HG03196 (cell line): ENCODE measurements at regions not wholly inside any gene's neighbourhood (a gene's known extent, or its start where the extent isn't known, plus 50 kb on each side); places are given as distances from the start of the nearest gene placed in this dataset.

ENCODE experiments used
- ATAC-seq: cut with Tn5 transposase; IDR thresholded peaks from one replicate; pipeline ENCODE4 v1.9.1; 2021; ENCODE audit not compliant: unreplicated experiment

DNA sequence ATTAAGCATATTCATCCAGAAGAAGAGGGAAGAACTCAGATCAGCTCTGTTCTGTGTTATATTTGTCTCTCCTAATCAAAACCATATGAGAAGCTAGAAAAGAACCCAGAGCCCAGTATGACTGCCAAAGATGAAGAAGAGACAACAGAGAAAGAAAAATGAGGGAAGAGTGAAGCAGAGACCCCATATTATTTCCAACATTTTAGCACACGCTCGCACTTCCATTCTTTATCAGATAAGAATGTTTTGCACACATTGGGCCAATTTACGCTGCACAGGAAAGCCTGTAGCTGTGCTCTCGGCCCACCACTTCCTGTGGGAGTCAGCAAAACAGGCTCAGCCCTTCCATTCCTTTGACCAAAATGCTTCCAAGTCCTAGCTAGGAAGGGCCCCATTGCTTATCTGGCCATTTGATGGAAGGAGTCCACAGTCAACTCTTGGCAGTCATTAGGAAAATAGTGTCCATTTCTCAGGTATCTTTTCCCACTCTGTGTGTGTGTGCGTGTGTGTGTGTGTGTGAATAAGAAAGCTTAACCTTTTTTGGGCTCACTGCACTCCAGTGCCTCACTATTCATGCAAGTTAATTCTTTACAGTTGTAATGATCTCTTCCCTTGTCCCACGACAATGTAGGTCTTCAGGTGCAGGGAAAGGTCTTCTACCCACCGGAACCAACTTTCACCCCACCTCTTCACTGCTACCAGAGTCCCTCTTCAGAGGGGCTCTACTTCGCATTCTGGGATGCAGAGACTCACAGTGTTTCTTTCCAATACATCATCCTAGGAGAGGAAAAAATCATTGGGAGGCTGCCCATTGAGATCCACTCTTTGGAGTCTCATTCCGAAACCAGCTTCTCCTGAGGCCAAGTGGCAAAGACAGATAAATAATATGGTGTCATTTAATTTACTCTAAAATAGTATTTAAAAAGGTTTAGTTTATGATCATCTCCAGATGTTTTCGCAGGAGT, 237.5 kb downstream of the COG6 start:
- no peak for ATAC-seq

DNA sequence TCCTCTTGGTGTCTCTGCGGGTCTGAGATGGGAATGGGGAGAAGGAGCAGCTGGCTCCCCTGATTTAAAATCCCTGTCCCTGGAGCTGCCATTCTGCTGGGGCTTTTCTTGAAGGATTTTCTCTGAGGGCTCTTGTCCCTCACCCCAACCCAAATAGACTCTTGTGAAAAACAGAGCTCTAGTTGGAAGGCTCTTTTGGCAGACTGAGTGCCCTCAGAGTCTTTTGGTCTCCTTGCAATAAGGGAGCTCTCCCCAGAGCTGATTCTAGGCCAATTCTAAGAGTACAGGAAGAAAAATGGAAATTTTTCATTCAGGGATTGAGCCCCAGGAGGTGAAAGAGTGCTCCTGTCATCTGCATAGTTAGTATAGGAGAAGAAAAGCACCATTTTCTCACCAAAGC, 238.3 kb downstream of the COG6 start:
- no peak for ATAC-seq

DNA sequence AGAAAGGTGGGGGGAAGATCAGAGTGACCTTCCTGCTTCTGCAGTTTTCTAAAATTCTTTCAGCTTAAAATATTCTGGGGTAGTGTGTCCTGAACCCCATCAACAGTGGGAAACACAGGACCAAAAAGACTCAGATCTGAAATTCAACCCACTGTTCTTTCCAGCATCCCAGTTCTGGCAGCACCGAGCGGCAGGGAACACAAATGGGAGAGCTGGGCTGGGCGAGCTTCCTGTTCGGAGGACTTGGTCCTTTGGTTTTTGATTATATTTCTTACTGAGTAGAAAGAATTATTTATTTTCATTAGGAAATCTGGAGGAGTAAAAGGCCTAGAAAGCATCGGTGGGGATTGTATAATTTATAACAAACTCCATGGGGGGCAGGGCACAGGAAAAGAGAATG, 239.1 kb downstream of the COG6 start:
- no peak for ATAC-seq

DNA sequence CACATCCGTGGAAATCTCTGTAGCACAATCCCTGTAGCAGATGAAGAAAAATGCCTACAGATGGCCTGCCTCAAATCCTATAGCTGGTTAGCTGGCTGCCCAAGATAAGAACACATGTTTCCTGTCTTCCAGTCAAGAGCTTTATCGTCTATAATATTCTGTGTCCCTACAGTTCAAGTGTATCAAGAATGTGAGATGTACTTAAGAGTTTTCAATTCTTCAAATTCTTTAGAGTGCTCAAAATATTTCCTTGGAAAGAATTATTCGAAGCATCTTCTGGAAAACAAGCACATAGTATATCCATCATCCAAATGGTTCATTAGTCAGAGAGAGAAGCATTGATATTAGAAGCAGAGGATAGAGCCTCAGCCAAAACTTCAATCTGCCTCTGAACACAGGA, 239.8 kb downstream of the COG6 start:
- no peak for ATAC-seq

DNA sequence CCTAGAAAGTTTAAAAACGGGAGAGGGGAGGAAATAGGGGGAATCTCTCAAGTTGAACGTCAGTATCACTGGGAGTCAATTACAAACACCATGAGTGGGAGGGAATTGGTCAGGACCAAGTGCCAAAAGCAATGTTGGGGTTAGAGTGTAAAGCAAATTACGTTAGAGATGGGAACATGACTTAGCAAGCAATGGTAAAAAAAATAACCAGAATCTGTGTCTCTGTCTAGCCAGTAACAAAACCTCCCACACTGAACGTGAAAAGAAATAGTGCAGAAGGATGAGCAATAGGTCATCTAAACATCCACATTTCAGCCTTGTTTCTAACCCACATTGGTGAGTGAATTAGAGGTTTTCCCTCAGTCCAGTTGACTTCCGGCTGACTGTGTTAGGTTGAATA, 242.2 kb downstream of the COG6 start:
- ATAC-seq, result no peak

DNA sequence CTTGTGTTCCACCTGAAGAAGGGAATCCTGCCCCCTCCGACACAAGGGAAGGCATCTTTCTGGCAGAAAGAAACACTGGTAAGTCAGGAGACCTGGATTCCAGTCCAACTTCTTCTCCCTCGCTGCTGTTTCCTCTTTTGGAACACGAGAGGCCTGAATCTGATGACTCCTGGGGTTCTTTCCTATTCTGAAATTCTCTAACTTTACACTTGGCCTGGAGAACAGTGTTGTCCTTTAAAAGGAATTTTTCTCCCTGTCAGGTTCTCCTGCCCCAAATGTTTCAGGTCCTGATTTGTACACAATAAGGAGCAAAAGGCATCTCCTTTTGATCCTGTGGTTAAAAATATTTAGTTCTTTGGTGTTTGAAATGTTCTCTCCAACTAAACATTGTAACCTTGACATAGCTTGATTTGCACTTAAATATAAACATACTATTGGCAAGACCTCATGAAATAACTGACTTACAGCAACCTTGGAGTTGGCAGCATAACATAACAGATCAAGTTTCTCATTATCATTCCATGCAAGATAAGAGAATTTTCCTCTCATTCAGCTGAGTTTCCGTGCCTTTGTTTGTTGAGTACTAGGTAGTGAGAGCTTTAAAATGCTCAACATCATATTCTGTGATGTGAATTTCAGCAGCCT, 244.8 kb downstream of the COG6 start:
- no peak for ATAC-seq

DNA sequence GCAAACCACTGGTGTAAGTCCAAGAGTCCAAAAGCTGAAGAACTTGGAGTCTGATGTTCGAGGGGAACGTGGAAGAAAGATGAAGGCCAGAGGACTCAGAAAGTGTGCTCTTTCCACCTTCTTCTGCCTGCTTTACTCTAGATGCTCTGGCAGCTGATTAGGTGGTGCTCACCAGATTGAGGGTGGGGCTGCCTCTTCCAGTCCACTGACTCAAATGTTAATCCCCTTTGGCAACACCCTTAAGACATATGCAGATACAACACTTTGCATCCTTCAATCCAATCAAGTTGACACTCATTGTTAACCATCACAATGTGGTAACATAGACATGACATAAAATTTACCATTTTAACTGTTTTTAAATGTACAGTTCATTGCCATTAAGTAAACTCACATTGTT, 249.5 kb downstream of the COG6 start:
- no peak for ATAC-seq

DNA sequence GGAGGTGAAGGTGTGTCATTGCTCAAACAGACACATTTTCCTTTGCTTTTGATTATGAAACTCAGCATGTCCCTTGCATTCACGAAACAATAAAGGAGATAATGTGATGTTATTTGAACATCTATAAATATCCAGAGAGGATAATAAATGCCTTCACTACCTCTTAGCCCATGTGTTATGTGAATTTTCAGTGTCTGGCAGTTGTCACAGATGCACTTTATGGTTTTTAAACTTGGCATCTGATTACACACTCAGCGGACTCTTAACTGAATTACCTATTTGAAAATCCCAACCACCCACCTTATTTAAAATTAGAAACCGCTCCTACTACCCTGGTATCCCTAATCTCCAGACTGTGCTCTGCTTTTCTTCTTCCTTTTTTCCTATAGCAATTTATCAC, 254.2 kb downstream of the COG6 start:
- ATAC-seq, result no peak

DNA sequence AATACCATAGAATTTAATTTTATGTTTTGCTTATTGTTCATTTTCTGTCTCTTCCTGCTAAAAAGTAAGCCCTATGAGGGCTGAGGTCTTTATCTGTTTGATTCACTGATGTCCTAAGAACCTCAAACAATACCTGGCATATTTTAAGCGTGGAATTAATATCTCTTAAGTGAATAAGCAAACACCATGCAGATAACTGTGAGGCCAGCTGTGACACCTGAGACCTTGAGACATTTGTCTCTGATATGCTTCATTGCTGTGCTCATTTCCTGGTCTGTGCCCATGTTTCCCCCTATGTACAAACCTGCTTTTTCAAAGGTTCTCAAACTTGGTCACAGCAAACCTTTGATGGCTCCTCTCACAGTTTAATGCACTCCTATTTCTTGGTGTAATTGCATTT, 254.6 kb downstream of the COG6 start:
- no peak for ATAC-seq

DNA sequence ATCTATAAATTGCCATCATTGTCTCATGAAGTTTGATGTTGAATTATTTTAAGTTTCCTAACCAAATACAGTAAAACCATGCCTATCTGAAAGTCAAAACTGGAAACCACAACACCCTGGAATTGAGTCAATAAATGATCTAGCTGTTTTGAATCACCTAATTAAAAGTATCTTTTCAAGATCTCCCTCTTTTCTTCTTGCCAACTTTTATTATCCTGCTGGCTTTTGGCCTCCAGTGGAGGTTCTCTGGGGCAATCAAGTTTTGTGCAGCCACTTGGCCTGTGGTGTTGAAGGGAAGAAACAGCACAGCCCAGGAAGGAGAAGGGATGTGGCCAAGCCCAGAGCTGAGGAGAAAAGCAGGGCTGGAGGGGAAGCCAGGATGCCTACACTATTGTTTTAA, 255.4 kb downstream of the COG6 start:
- ATAC-seq, result no peak

DNA sequence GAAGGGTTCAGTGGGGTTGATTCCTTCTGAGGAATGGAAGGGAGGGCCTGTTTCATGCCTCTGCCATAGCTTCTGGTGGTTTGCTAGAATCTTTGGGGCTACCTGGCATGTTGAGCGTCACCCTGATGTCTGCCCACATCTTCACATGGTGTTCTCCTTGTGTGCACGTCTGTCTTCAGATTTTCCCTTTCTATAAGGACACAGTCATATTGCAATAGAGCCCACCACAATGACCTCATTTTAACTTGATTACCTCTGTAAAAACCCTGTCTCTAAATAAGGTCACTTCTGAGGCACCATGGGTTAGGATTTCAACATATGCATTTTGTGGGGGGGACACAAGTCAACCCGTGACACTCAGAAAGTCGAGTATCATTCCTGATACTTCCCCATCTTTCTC, 257.9 kb downstream of the COG6 start:
- no peak for ATAC-seq

DNA sequence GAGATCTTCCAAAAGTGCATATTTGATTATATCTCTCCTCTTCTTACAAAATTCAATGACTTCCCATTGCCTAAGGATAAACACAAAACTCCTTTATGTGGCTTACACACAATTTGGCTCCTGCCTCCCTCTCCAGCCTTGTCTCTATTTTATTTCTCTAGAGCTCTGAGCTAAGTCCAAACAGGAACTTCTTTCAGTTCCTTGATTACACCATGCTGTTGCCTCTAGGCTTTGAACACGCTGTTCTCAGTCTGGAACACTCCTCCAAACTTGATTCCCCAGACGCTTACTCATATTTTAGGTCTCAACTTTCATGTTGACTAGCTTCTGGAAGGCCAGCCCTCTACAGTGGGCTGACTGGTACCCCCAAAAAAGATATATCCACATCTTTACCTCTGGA, 258.5 kb downstream of the COG6 start:
- ATAC-seq, result no peak

DNA sequence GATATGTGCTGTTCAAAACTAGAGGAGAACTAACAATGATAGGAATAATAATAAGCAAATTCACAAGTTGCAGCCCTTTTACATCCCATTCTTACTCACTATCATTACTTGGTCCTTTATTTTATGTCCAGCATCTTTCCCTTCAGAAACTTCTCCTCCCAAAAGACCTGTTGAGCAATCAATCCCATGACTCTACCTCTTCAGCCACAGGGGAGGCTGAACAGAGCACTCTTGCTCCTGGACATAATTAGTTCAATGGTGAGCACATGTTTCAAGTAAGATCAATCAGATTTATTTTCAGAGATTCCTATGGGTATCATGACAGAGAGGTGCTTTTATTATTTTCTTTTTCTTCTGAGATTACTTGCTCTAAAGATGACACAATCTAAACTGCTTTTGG, 260.0 kb downstream of the COG6 start:
- no peak for ATAC-seq

DNA sequence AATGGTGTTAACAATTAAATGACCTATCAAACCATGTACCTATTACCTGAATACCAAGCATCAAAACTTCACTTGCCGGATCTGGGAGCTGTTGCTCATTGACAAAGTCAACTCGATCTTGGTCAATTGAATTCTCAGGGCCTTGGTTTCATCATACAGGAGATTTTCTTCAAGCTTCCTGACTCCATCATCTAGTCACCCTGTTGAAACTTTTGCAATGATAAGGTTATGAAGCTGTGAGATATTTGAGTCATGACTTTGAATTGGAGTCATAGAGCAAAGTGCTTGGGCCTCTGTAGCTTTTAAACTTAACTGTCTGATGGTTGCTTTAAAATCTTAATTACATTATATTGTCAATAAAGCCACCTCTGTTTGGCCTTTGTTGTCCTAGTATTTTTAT, 260.9 kb downstream of the COG6 start:
- no peak for ATAC-seq

DNA sequence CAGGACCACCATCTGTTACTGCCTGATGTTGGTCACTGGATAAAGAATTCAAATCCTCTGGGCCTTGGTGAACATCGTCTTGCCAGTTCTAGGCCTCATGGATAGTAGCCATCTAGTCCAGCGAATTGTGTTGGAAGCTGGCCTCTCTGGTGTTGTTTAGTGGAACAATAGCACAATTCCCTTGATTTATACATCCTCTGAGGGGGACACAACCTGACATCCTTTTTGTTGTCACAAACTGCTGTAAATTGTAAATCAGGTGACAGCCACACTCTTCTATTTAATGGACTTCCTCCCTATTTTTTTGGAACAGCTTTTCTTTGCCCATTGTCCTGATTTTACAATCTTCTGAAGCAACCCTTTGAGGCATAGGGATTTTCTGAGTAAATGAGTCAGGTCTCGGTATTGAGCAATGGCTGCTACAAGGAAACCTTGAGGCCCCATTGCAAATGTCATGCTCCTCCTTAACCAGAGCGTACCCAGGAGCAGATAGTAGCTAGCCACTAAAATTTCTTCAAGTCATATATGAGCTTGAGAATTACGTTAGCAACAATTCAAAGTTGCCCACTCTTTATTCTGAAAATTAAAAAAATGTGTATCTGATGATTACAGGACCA, 263.3 kb downstream of the COG6 start:
- ATAC-seq, result no peak

DNA sequence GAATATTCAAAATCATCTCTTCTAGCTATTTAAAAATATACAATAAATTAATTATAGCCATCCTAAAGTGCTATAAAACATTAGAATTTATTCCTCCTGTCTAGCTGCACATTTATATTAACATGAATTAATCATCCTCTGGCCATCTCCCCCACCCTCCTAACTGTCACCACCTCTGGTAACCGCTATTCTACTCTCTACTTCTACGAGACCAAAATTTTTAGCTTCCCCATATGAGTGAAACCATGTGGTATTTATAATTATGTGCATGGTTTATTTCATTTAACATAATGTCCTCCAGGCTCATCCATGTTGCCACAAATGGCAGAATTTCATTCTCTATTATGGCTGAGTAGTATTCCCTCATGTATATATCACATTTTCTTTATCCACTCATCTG, 265.2 kb downstream of the COG6 start:
- ATAC-seq, result no peak

DNA sequence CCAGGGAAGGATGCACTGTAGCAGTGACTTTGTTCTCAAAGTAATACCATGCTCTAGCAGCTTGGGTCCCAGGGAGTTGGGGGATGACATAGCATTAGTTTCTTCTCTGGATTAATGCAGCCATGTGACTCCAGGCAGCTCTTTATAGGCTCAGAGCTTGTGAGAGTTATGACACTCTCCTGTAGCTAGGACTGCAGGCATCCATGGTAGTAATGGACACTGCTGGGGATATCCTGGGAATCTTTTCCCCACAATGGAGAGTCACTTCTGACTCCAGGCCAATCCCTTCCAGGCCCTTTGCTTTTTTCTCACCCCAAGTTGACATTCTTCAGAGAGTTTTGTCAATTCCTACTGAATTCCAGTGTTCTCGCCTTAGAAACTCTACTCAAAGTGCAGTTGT, 270.9 kb downstream of the COG6 start:
- no peak for ATAC-seq

DNA sequence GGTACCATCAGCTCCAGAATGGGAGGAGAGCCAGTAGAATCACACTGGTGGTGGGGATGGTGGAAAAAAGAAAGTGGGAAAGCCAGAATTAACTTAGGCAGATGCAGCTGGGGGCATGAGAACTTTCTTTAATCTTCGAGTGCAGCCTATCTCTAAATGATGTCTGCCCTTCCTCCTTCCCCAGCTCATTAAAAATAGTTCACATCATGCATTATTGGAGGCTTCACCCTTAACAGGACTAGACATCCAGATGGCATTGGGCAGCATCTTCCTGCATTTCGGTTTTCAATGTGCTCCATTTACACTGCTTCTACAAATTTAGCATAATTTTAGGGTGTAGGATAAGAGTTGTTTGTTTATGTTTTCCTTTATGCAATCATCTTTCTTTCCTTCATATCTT, 272.8 kb downstream of the COG6 start:
- ATAC-seq, result no peak

DNA sequence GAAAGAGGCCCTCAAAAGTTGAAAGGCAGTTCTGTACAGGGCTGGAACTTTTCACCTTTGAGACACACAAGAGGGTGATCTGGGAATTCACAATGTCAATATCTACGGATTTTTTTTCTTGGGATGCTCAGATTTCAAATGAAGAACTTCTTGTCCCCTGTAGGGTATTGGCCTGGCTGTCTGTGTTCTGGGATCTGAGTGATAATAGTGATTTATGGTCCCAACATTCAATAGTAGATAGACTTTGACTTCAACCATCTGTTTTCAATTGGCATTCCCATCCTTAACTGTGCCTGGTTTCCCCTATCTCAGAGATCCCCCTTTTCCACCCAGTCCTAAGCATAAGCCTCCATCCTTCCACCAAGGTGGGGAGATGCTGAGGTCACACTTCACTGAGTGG, 274.1 kb downstream of the COG6 start:
- ATAC-seq, result no peak

DNA sequence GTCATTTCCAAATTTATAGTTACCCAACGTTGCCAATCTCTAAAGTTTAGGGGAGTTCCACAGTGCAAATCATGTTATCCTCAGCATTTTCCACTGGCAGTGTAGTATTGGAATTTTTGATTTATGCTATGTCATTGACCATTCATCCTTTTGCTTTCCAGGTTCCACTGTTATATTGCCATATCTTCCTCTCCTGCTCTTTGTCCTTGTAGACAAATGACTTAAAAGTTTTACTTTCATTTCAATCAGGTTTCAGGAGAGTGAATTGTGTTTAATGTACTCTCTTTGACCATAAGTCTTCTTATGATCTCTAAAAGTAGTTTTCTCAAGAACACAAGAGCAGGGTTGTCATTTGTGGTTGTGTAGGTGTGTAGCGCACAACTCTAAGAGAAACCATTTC, 274.6 kb downstream of the COG6 start:
- ATAC-seq, result no peak

DNA sequence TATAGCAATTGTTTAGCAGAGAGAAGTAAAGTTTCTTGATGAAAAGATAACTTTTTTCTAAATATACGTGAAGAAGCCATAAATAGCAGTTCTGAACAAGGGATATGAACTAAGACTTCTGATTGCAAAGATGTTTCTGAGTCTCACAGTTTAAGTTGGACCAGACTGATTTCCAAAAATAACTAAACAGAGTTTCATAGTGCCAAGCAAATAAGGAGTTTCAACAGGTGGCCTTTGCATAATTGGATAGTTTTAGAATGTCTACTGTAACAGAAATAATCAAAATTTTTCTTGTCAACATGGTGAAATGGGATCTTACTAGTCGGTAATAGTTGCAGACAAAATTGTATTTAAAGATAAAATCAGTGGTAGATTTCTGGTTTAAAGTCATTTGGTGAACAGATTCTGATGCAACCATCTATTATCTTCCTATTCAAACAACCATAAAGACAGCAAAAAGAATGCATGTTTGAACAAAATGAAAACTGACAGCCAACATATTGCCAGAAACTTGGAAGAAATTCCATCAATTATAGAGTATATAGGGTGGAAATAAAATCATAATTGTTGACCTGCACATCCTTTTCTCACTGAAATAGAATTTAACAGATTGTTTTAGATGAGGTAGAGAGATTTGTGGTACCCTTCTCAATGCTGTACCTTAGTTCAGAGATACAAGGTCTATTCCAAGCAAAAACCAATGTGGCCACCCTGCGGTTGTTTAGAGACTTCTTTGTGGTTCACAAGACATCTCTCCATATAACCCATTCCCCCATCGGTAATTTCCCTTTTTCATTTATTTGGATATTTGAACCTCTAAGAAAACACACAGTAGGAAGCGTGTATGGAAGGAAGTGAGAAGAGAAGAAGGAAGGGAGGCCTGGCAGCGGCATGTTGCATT, 275.3 kb downstream of the COG6 start:
- ATAC-seq, result no peak
